ENCODE measurements at regions not wholly inside any gene's neighbourhood (a gene's known extent, or its start where the extent isn't known, plus 50 kb on each side); places are given as distances from the start of the nearest gene placed in this dataset.

GRCh38 chr4:138912704-138913340, 102.8 kb upstream of the NOCT start:
- no peak for TF ChIP-seq POLR2AphosphoS5 (IDR thresholded peaks at IDR 0.05; ENCODE audit: low read depth, low read length)
- TF ChIP-seq REST (IDR thresholded peaks at IDR 0.05; ENCODE audit: insufficient read depth in 1 of 2, low read depth in 2 of 2, low read length in 2 of 2) = no peak
- no peak for TF ChIP-seq SIN3A (IDR thresholded peaks at IDR 0.05; ENCODE audit: borderline replicate concordance, insufficient read depth, low read length)
- no peak for TF ChIP-seq FOXP2 (optimal IDR thresholded peaks at IDR 0.05; ENCODE audit: borderline replicate concordance, extremely low read depth, extremely low read length, insufficient read depth)

All from PFSK-1 (cell line).